Liver (tissue), 8 donors: ENCODE measurements at regions not wholly inside any gene's neighbourhood (a gene's known extent, or its start where the extent isn't known, plus 50 kb on each side); places are given as distances from the start of the nearest gene placed in this dataset.

Experiments
- DNase-seq: peaks from one replicate; pipeline ENCODE4 v3.0.0-alpha.2; 2017; ENCODE audit warnings: low spot score
- H3K27ac ChIP-seq, 2 donors: one replicate each; pipeline ENCODE4 v1.7.0; 2013; ENCODE audit warnings: inconsistent platforms in 2 of 2, low read length in 2 of 2, control low read depth in 1 of 2, low read depth in 1 of 2, mild to moderate bottlenecking in 1 of 2
- H3K27me3 ChIP-seq, 4 donors: one replicate each; pipeline versions ENCODE4 v1.6.1 to v1.7.0; 2013; ENCODE audit warnings: low read length in 3 of 4, inconsistent platforms in 1 of 4, mild to moderate bottlenecking in 1 of 4, moderate library complexity in 1 of 4; ENCODE audit not compliant: control insufficient read depth in 4 of 4, insufficient read depth in 4 of 4
- H3K36me3 ChIP-seq, 4 donors: one replicate each; pipeline versions ENCODE4 v1.6.1 to v1.7.0; 2013; ENCODE audit warnings: low read length in 3 of 4, mild to moderate bottlenecking in 3 of 4, low read depth in 1 of 4, moderate library complexity in 1 of 4; ENCODE audit not compliant: control insufficient read depth in 4 of 4, insufficient read depth in 3 of 4
- H3K4me1 ChIP-seq, 4 donors: one replicate each; pipeline versions ENCODE4 v1.6.1 to v1.7.0; 2013; ENCODE audit warnings: low read length in 3 of 4, mild to moderate bottlenecking in 3 of 4, moderate library complexity in 1 of 4; ENCODE audit not compliant: control insufficient read depth in 4 of 4, insufficient read depth in 4 of 4
- H3K4me3 ChIP-seq, 3 donors: one replicate each; pipeline versions ENCODE4 v1.6.1 to v1.7.0; 2013; ENCODE audit warnings: low read length in 3 of 3, control low read depth in 1 of 3, low read depth in 1 of 3, mild to moderate bottlenecking in 1 of 3
- H3K9ac ChIP-seq, 2 donors: one replicate each; pipeline ENCODE4 v1.7.0; 2013; ENCODE audit warnings: low read length in 2 of 2, mild to moderate bottlenecking in 2 of 2, moderate library complexity in 2 of 2, control low read depth in 1 of 2, low read depth in 1 of 2
- H3K9me3 ChIP-seq, 4 donors: one replicate each; pipeline versions ENCODE4 v1.6.1 to v1.7.0; 2013; ENCODE audit warnings: low read length in 3 of 4; ENCODE audit not compliant: control insufficient read depth in 4 of 4
- EGR1 ChIP-seq, 2 donors: IDR thresholded peaks; 2 replicates each; pipeline ENCODE4 v1.6.1; 2016 to 2018; ENCODE audit warnings: antibody characterized with exemption in 2 of 2, low read depth in 2 of 2
- FOXA1 ChIP-seq: IDR thresholded peaks from 2 replicates; pipeline ENCODE4 v1.6.1; 2016; ENCODE audit warnings: antibody characterized with exemption
- FOXA2 ChIP-seq: IDR thresholded peaks from 2 replicates; pipeline ENCODE4 v1.6.1; 2016; ENCODE audit warnings: antibody characterized with exemption
- GABPA ChIP-seq, 2 donors: IDR thresholded peaks in 1 of 2; conservative IDR thresholded peaks in 1 of 2; 2 replicates each; pipeline ENCODE4 v1.6.1; 2016; ENCODE audit warnings: antibody characterized with exemption in 2 of 2, mild to moderate bottlenecking in 1 of 2, moderate library complexity in 1 of 2
- HNF4A ChIP-seq, 2 donors: conservative IDR thresholded peaks; 2 replicates each; pipeline ENCODE4 v1.6.1; 2016; ENCODE audit warnings: antibody characterized with exemption in 2 of 2, mild to moderate bottlenecking in 2 of 2
- HNF4G ChIP-seq: IDR thresholded peaks from 2 replicates; pipeline ENCODE4 v1.6.1; 2016; ENCODE audit warnings: antibody characterized with exemption
- JUND ChIP-seq, 2 donors: IDR thresholded peaks; 2 replicates each; pipeline ENCODE4 v1.6.1; 2016; ENCODE audit warnings: antibody characterized with exemption in 2 of 2
- NR2F2 ChIP-seq: IDR thresholded peaks from 2 replicates; pipeline ENCODE4 v1.6.1; 2016; ENCODE audit warnings: antibody characterized with exemption
- RAD21 ChIP-seq, 2 donors: IDR thresholded peaks; 2 replicates each; pipeline ENCODE4 v1.6.1; 2016; ENCODE audit warnings: antibody characterized with exemption in 2 of 2, mild to moderate bottlenecking in 2 of 2
- RXRA ChIP-seq, 2 donors: IDR thresholded peaks; 2 replicates each; pipeline ENCODE4 v1.6.1; 2017 to 2018; ENCODE audit warnings: antibody characterized with exemption in 2 of 2, mild to moderate bottlenecking in 1 of 2
- SP1 ChIP-seq: IDR thresholded peaks from 2 replicates; pipeline ENCODE4 v1.6.1; 2018; ENCODE audit warnings: antibody characterized with exemption, mild to moderate bottlenecking
- TAF1 ChIP-seq: conservative IDR thresholded peaks from 2 replicates; pipeline ENCODE4 v1.6.1; 2016; ENCODE audit warnings: antibody characterized with exemption, mild to moderate bottlenecking
- YY1 ChIP-seq: IDR thresholded peaks from 2 replicates; pipeline ENCODE4 v1.6.1; 2016; ENCODE audit warnings: antibody characterized with exemption, mild to moderate bottlenecking
- WGBS: extraction: QIAGEN DNeasy Blood & Tissue Kit; methylation state at CpG from one replicate; pipeline ENCODE4 v1.1.7; 2013; 5-methylcytosine and 5-hydroxymethylcytosine counted together
- TF ChIP-seq, protein P1 (sequence below): IDR thresholded peaks from 2 replicates; pipeline ENCODE4 v1.6.1; 2016; ENCODE audit warnings: antibody characterized with exemption
- TF ChIP-seq, protein P2 (sequence below): IDR thresholded peaks from 2 replicates; pipeline ENCODE4 v1.6.1; 2016; ENCODE audit warnings: antibody characterized with exemption
- TF ChIP-seq, protein P3 (sequence below): fragments of 150-350 bp; IDR thresholded peaks from 2 replicates; pipeline ENCODE4 v1.5.1; 2017; ENCODE audit warnings: improper control_type of control experiment, low read depth, low read length; ENCODE audit not compliant: missing input control
- TF ChIP-seq, protein P4 (sequence below): IDR thresholded peaks from 2 replicates; pipeline ENCODE4 v1.6.1; 2016; ENCODE audit warnings: antibody characterized with exemption
- TF ChIP-seq, protein P5 (sequence below): IDR thresholded peaks from 2 replicates; pipeline ENCODE4 v1.6.1; 2016; ENCODE audit warnings: antibody characterized with exemption, mild to moderate bottlenecking
- donor health status: healthy.
- donor health status: healthy.
- donor health status: healthy.
- donor health status: healthy.
- donor health status: healthy.

DNA sequence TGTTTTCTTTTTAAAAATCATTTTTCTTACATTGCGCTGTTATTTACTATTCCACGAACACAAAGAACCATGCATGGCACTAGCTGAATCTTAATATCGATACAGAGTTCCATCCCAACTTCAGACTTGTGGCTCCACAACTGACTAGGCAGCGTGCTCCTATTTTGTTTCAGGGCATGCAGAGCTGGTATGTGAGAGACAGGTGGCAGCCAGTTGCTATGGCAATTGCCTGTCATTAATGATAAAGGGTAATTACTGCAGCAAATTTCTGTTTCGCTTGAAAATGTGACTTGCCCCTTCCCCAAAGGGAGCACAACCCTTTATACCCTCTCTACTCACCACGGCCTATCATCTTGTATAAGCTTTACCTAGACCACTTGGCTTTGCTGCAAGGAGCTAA is 113.1 kb upstream of the G2E3 start:
- no peak overlapping the region for H3K9ac ChIP-seq
- no peaks in the 10 kb centered on the region for H3K36me3 ChIP-seq
- no peak overlapping the region for H3K27ac ChIP-seq
- TF ChIP-seq HNF4G (no peak), RXRA (IDR thresholded peaks at IDR 0.05) (no peak), TAF1 (no peak), FOXA1 (no peak), YY1 (no peak), JUND (IDR thresholded peaks at IDR 0.05) (no peak), SP1 (no peak), HNF4A (conservative IDR thresholded peaks at IDR 0.05) (no peak), NR2F2 (no peak), EGR1 (IDR thresholded peaks at IDR 0.05; ENCODE audit: low read depth in 2 of 2) (no peak), FOXA2 (no peak), GABPA (IDR thresholded peaks at IDR 0.05 in 1 of 2, conservative IDR thresholded peaks at IDR 0.05 in 1 of 2) (no peak), RAD21 (IDR thresholded peaks at IDR 0.05) (no peak)
- TF ChIP-seq, protein P1, sequence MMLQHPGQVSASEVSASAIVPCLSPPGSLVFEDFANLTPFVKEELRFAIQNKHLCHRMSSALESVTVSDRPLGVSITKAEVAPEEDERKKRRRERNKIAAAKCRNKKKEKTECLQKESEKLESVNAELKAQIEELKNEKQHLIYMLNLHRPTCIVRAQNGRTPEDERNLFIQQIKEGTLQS, result no peak
- TF ChIP-seq, protein P2, sequence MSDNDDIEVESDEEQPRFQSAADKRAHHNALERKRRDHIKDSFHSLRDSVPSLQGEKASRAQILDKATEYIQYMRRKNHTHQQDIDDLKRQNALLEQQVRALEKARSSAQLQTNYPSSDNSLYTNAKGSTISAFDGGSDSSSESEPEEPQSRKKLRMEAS, result no peak
- TF ChIP-seq, protein P3, sequence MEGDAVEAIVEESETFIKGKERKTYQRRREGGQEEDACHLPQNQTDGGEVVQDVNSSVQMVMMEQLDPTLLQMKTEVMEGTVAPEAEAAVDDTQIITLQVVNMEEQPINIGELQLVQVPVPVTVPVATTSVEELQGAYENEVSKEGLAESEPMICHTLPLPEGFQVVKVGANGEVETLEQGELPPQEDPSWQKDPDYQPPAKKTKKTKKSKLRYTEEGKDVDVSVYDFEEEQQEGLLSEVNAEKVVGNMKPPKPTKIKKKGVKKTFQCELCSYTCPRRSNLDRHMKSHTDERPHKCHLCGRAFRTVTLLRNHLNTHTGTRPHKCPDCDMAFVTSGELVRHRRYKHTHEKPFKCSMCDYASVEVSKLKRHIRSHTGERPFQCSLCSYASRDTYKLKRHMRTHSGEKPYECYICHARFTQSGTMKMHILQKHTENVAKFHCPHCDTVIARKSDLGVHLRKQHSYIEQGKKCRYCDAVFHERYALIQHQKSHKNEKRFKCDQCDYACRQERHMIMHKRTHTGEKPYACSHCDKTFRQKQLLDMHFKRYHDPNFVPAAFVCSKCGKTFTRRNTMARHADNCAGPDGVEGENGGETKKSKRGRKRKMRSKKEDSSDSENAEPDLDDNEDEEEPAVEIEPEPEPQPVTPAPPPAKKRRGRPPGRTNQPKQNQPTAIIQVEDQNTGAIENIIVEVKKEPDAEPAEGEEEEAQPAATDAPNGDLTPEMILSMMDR, result no peak
- TF ChIP-seq, protein P4, sequence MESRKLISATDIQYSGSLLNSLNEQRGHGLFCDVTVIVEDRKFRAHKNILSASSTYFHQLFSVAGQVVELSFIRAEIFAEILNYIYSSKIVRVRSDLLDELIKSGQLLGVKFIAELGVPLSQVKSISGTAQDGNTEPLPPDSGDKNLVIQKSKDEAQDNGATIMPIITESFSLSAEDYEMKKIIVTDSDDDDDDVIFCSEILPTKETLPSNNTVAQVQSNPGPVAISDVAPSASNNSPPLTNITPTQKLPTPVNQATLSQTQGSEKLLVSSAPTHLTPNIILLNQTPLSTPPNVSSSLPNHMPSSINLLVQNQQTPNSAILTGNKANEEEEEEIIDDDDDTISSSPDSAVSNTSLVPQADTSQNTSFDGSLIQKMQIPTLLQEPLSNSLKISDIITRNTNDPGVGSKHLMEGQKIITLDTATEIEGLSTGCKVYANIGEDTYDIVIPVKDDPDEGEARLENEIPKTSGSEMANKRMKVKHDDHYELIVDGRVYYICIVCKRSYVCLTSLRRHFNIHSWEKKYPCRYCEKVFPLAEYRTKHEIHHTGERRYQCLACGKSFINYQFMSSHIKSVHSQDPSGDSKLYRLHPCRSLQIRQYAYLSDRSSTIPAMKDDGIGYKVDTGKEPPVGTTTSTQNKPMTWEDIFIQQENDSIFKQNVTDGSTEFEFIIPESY, result no peak
- TF ChIP-seq, protein P5, sequence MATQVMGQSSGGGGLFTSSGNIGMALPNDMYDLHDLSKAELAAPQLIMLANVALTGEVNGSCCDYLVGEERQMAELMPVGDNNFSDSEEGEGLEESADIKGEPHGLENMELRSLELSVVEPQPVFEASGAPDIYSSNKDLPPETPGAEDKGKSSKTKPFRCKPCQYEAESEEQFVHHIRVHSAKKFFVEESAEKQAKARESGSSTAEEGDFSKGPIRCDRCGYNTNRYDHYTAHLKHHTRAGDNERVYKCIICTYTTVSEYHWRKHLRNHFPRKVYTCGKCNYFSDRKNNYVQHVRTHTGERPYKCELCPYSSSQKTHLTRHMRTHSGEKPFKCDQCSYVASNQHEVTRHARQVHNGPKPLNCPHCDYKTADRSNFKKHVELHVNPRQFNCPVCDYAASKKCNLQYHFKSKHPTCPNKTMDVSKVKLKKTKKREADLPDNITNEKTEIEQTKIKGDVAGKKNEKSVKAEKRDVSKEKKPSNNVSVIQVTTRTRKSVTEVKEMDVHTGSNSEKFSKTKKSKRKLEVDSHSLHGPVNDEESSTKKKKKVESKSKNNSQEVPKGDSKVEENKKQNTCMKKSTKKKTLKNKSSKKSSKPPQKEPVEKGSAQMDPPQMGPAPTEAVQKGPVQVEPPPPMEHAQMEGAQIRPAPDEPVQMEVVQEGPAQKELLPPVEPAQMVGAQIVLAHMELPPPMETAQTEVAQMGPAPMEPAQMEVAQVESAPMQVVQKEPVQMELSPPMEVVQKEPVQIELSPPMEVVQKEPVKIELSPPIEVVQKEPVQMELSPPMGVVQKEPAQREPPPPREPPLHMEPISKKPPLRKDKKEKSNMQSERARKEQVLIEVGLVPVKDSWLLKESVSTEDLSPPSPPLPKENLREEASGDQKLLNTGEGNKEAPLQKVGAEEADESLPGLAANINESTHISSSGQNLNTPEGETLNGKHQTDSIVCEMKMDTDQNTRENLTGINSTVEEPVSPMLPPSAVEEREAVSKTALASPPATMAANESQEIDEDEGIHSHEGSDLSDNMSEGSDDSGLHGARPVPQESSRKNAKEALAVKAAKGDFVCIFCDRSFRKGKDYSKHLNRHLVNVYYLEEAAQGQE, result no peak
- WGBS, result 88% methylated on average over 6 of the region's 6 CpGs
- H3K27me3 ChIP-seq, result peaks cover 0 to 11% (median 0%) of the 10 kb centered on the region in 4 donors
- no peak overlapping the region for H3K4me3 ChIP-seq
- no peaks in the 10 kb centered on the region for H3K9me3 ChIP-seq
- DNase-seq, result no peak
- H3K4me1 ChIP-seq, result no peaks in the 10 kb centered on the region
